NCI-H1417 treated with DMSO at 0.1 percent for 48 hours (cell line): ENCODE measurements at regions not wholly inside any gene's neighbourhood (a gene's known extent, or its start where the extent isn't known, plus 50 kb on each side); places are given as distances from the start of the nearest gene placed in this dataset.
"Not testable (repeated sequence)": the region's sequence is repeated elsewhere in the genome, so short reads cannot be mapped to it uniquely, and the experiment has no call there.

ENCODE experiments used
- DNase-seq: peaks from one replicate; lab custom pipeline; 2025; lab: John Stamatoyannopoulos, UW

DNA sequence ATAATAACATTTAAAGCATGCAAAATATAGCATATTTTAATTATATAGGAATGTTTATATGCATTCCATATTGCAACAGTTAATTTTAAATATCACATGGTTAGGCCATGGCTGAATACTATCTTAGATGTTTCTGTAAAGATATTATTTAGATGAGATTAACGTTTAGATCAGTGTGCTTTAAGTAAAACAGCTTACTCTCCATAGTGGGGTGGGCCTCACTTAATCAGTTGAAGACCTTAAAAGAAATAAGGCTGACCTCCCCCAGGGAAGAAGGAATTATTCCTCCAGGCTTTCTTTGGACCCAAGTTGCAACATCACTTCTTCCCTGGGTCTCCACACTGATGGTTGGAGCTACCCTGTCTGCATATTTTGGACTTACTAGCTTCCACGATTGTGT, 1246.5 kb downstream of the TYW1 start:
- DNase-seq, result no peak

DNA sequence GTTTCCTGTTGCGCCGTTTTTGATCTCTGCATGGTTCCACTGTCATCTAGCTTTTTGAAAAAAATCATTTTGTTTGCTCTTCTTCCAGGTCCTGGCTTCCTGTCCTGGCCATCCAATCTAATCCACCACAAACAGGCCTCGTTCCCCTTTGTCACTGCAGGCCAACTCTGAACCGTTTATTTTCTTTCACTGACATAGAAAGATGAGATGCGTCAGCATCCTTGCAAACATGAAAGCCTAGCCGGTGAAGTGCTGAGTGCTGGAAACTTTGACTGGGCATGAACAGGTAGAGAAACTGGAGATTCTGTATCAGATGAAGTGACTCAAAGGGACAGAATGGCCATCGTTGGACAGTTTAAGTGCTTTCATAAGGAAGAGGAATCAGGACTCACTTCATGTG, 1247.8 kb downstream of the TYW1 start:
- DNase-seq, result no peak

DNA sequence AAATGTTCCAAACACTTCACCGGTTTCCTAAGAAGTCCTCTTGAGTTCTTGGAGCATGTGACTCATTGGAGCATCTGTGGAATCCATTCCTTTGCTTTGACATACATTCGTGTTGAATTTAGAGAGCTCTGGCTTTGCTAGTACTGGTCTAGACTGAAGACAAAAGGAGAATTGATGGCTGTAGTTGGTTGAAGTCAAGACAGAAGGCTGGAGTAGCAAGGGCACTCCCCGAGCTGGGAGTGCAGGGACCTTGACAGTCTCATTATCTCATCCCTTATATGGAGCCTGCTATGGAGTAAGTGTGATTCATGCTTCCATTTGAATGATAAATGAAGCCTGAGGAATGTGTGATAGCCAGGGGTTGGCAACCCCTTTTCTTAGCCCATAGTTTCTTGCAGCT, 1249.1 kb downstream of the TYW1 start:
- DNase-seq, result no peak

DNA sequence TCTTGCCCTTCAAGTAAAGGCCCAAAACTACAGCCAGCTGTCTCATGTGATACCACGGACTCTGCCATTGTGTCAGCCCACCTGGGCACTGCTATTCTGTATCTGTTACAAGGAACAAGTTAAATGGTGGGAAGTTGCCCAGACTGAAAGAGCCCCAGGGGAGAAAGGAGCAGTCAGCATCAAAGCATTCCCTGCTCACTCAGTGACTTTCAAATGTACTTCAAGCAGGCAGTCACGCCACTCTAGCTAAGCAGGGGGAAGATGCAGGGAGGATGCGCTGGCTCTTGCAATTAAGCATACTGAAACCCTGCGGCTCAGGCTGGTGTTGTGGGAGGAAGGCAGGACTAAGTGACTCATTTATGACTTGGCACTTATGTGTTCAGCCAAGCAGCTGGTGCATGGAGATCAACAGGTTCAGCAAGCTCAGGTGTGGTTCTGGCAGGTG, 1249.6 kb downstream of the TYW1 start:
- DNase-seq, result no peak

DNA sequence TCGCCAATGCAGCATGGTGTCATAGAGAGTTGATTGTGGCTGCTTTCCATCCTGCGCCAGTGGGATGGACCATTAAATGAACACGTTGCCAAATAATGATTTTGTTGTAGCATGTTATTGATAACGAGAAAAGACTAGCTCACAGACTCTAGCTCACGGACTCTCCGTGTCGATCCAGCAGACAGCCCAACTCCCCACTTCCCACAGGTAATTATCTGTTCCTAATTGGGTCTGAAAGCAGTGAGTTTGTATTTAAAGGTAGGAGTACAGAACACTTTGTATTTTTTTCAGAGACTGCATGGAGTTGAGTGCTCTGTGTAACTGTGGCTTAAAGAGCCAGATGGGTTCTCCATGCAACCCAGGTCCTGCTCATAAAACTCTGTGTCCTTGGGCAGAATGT, 1250.5 kb downstream of the TYW1 start:
- DNase-seq, result no peak

DNA sequence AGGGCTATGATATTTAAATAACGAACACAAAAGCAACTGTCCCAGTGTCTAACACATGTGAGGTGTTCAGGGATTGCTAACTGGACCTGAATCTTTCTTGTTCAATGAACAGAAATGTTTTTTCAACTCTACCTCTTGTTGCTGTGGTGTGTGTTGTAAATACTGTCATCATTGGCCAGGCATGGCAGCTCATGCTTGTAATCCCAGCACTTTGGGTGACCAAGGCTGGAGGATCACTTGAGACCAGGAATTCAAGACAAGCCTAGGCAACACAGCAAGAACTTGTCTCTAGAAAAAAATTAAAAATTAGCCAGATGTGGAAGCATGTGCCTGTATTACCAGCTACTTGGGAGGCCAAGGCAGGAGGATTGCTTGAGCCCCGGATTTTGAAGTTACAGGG, 1250.9 kb downstream of the TYW1 start:
- no peak for DNase-seq

DNA sequence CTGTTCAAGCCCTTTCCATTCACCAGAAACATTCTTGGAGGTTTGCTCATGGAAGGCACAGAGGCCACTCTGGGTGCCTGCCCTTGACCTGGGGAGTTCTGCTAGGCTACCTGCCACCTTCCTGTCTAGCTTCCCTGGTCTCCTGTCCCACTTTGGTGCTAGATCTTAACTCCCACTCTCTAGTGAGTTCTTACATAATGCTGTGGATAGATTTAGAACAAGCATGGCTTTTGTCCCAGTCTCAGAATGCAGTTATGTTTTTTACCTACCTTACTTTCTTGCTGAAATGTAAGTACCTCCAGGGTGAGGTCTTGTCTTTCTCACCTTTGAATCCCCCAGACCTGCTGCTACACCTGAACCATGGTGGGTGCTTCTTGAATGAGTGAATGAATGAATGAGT, 1252.3 kb downstream of the TYW1 start:
- DNase-seq, result no peak

DNA sequence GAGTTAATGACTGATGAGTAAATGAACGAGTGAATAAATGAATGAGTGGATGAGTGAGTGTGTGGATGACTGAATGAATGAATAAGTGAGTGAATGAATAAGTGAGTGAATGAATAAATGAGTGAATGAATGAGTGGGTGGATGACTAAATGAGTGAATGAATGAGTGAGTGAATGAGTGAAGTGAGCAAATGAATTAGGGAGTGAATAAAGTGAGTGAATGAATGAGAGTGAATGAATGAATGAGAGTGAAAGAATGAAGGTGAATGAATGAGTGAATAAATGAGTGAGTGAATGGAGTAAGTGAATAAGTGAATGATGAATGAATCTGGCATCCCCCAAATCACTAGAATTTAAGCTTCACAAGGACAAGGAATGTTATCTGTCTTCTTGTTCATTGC, 1253.0 kb downstream of the TYW1 start:
- no peak for DNase-seq

DNA sequence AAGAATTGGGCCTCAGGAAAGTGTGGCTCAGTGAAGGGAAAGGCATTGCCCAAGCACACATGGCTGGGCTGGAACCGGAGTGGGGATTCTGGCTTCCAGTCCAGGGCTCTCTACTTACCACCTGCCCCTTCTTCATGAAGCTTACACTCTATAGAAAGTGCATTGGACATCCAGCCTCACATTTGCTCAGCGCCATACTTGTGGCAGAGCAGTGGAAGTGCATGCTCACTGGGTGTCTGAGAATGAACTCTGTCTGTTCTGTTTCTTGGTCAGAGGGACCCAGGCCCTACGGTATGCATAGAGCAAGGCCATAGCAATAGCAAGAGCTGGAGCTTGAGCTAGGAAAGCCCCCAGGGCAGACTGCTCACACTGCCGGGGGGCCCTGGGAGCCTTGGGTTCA, 1253.5 kb downstream of the TYW1 start:
- DNase-seq, result no peak

DNA sequence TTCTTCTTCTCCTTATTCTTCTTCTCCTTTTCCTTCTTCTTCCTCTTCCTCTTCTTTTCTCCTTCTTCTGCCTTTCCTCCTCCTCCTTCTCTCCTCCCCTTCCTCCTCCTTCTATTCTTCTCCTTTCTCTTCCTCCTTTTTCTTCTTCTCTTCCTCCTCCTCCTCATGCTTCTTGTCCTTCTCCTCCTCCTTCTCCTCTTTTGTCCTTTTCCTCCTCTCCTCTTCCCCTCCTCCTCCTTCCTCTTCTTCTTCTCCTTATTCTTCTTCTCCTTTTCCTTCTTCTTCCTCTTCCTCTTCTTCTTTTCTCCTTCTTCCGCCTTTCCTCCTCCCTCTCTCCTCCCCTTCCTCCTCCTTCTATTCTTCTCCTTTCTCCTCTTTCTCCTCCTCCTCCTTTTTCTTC, 1258.2 kb downstream of the TYW1 start:
- DNase-seq, result not testable (repeated sequence)

DNA sequence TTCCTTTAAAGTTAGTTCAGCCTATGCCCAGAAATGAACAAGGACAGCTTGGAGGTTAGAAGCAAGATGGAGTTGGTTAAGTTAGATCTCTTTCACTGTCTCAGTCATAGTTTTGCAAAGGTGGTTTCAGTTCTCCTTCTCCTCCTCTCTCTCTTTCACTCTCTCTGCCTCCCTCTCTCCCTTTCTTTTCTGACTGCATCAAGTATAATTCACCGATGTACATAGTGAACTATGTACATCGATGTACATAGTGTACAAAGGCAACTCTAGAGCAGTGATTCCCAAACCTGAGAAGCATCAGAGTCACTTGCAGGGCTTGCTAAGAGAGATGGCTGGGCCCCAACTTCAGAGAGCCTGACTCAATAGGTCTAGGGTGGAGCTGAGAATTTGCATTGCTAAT, 1259.7 kb downstream of the TYW1 start:
- no peak for DNase-seq

DNA sequence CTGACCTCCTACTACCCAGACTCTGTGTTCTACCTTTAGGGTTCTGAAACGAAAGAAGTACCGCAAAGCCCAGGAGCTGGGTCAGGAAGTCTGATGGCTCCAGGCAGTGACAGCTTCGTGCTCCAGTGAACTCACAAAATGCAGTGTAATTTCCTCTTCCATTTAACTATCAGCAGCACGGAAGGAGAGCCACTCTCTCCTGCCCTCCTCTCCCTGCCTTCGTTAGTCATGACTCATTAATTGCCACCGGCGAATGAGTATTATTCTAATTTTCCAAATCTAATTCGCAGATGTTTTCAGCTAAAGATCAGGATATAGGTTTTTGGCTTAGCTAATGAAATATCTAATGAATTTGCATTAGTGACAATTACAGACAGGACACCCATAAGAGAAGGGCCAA, 1262.0 kb downstream of the TYW1 start:
- no peak for DNase-seq

DNA sequence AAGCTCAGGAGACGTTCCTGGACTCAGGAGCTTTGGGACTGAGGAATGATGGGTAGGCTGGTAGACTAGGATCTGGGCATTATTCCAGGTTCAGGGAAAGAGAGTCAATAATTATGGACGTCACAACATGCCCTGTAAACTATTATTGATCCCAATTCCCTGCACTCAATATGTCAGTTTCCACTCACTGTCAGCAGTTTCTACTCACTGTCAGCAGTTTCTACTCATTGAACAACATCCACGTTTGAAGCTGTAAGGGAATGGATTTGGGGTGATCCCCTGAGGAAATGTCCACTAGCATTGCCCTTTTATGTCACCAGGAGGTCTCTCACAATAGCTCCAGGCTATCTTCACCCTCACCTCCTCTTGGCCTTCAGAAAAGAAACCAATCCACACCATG, 1268.6 kb downstream of the TYW1 start:
- DNase-seq, result no peak

DNA sequence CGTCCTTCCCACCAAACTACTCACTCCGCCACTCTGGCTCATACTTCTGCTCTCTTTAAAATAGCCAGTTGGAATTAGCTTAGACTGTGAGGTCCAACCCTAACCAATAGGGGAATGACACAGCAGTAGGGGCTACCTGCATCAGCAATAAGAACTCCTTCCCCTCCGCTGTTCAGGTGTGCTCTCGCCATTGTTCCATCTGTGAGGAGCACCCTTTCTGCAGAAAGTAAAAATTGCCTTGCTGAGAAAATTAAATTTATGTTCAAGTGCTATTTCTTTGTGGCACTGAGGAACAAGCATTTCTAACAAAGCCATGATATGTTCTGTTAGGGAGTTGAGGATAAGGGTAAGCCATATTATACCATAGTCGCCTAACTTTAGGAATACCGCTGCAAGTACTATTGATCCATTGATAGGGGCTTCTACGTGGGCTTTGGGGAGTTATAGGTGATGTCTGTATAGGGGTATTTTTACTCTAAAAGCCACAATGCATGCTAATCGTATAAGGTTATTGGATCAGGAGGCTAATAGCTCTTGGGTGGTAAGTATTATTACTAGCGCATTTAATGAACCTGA, 1269.5 kb downstream of the TYW1 start:
- no peak for DNase-seq

DNA sequence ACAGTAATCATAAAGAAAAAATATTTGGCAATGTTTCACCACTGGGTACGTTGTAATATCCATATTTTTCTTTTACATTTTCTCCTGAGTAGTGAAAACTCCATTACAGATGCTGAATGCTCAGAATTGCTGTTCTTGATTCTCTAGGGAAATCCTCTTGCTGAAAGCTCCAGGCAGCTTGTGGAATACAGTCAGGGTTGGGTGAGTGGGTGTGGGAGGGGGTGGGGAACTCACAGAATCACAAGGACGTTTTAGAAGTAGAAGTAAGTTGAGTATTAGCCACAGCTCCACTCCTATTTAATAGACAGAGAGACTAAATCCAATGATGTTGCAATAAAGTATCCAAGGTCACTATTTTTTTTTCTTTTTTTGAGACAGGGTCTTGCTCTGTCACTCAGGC, 1270.9 kb downstream of the TYW1 start:
- no peak for DNase-seq

DNA sequence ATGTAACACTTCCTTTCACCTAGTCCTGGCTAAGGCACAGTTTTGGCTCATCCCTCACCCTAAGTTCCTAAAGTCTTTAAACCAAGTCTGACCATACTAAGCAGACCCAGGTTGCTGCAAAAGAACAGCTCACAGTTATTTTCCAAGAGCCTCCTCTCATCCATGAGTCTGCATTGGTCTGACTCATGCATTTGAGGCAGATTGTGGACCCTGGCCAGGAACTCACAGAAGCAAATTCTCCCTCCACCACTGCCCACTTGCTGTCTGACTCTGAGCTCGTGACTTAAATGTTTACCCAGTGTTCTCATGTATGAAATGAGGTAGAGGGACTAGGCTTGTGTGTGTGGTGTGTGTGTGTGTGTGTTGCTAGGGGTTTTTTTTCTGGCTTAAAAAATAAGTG, 1272.8 kb downstream of the TYW1 start:
- DNase-seq, result no peak

DNA sequence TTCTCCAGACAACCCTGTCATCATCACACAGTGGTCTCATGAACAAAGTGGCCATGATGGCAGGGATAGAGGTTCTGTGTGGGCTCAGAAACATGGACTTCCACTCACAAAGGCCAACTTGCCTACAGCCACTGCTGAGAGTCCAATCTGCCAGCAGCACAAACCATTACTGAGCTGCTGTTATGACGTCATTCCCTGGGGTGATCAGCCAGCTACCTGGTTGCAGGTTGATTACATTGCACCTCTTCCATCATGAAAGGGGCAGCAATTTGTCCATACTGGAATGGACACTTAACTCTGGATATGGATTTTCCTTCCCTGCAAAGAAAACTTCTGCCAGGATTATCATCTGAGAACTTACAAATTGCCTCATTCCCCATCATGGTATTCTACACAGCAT, 1275.9 kb downstream of the TYW1 start:
- no peak for DNase-seq

DNA sequence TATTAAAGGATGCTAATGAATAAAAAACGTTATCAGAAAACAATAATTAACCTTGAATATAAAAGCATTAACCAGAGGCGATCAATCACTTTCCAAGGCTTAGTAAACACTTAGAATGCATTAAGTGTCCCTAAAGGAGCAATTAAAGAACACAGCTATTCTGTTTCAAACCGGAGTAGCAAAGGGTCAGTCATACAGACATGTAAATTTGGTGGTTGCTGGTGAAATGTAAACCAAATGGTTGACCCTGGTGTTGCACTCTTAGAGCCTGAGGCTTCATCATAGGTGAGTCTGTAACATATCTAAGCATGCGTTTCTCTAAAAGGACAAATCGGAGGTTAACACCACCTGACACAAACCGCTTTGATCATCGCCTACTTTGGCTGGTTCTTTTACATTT, 1280.1 kb downstream of the TYW1 start:
- DNase-seq, result no peak

DNA sequence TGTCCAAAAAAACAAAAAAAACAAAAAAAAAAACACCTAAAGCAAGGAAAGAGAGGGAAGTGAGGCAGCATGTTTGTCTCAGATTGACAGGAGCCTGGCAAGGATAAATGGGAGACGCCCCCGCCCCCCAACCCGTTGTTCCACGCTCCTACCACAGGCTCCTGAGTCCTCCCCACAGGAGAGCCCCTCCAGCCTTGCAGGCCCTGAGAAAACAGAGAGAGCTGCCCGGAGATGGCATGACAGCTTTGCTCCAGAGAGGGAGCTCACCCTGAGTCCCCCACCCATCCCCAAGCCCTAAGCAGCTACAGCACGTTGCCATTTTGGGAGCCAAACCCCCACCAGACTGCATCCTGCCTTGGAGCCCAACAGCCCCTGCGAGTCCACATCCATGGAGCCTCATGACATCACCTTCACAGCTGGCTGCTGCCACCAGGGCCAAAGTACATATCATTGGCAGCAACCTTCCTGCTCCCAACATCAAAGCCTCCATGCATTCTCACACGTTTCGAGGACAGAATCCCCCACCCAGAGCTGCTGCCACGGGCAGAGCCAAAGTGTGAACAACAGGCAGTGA, 1283.3 kb downstream of the TYW1 start:
- DNase-seq, result no peak

DNA sequence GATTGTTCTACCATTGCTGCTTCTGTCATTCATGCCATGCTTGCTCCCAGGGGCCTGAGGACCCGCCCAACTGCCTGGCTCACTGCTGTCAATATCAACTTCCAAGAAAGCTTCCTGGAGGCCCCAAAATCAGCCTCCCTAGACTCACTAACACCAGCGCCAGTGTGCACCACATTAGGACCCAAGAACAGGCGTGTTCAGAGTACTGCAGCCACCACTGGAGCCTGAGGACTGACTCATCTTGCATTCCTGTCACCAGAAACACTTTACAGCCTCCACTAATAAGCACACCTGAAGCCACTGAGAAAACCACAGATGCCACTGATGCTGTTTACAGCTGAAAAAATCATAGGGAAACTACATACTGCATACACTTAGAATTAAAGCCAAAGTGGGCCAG, 1284.3 kb downstream of the TYW1 start:
- DNase-seq, result no peak

DNA sequence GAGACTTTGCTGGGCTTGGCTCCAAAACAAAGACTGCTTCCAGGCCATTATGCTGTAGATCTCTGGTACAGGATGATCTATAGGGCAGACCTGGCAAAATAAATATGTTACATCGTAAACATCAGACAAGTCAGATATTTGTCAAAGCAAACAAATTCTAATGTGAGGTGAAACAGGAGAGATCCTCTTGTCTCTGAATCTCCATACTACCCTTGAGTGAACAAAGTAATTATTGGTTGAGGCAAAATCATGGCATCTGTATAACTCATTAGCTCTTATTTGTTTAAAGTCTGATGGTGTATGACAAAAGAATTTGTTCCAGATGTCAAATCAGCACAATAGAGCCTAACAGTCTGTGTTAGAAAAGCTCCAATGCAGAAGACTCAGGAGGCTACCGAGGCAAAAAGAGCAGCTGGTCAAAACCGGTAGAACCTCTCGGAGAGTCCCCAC, 1291.5 kb downstream of the TYW1 start:
- DNase-seq, result no peak

DNA sequence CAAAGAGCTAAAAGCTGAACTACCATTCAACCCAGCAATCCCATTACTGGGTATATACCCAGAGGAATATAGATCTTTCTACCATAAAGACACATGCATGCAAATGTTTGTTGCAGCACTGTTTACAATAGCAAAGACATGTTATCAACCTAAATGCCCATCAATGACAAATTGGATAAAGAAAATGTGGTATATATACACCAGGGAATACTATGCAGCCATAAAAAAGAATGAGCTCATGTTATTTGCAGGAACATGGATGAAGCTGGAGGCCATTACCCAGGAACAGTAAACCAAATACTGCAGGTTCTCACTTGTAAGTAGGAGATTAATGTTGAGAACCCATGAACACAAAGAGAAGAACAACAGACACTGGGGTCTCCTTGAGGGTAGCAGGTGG, 1295.1 kb downstream of the TYW1 start:
- no peak for DNase-seq

DNA sequence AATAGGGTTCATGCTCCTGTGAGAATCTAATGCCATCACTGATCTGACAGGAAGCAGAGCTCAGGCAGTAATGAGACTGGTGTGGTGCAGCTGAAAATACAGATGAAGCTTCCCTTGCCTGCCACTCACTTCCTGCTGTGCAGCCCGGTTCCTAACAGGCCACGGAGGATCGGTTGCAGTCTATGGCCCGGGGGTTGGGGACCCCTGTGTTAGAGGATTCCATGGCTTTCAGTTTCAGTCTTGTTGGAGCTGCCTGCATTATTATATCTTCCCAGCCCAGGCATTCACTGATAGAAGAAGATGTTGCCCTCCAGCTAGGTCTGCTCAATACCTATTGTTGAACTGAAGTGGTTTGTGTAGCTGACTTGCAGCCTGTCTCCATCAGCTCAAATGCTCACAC, 1298.8 kb downstream of the TYW1 start:
- no peak for DNase-seq

DNA sequence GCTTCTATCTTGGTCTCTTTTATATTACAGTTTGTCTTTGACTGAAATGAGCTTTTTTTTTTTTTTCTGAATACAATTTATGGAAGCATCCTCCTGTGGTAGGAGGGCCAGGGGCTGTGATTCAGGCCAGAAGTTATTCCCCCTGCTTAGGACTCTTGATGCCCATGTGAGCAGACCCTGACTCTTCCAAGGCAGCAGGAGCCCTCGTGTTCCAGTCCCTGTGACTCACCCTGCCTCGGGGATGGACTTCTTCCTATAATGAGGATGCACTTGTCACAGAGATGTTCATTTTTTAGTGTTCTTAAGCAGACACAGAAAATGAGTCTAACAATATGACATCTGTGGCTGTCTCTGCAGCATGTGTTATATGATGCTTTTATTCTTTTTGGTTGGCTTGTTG, 1293.7 kb upstream of the AUTS2 start:
- DNase-seq, result no peak
